Neural progenitor cell (in vitro differentiated cells): ENCODE measurements at regions not wholly inside any gene's neighbourhood (a gene's known extent, or its start where the extent isn't known, plus 50 kb on each side); places are given as distances from the start of the nearest gene placed in this dataset.

Experiments
- DNase-seq: peaks from one replicate; pipeline ENCODE4 v3.0.0-alpha.2; 2016; ENCODE audit warnings: low spot score
- H2AFZ ChIP-seq: fragments of 200-600 bp; sonication (generic); replicated peaks from 2 replicates; pipeline ENCODE4 v1.6.1; 2016; ENCODE audit warnings: antibody characterized with exemption
- H3F3A ChIP-seq: fragments of 200-600 bp; sonication (generic); 2 replicates; pipeline ENCODE4 v1.6.1; 2016; ENCODE audit warnings: antibody characterized with exemption, low read depth
- H3K27ac ChIP-seq: fragments of 200-600 bp; sonication (generic); 2 replicates; pipeline ENCODE4 v1.5.1; 2016; ENCODE audit warnings: mild to moderate bottlenecking
- H3K27me3 ChIP-seq: fragments of 200-600 bp; sonication (generic); 2 replicates; pipeline ENCODE4 v1.6.1; 2016; ENCODE audit warnings: mild to moderate bottlenecking, moderate library complexity
- H3K36me3 ChIP-seq: fragments of 200-600 bp; sonication (generic); 2 replicates; pipeline ENCODE4 v1.5.1; 2016
- H3K4me1 ChIP-seq: fragments of 200-600 bp; sonication (generic); 2 replicates; pipeline ENCODE4 v1.6.1; 2016; ENCODE audit warnings: mixed run types
- H3K4me2 ChIP-seq: fragments of 200-600 bp; sonication (generic); 2 replicates; pipeline ENCODE4 v1.6.1; 2016
- H3K4me3 ChIP-seq: fragments of 200-600 bp; sonication (generic); 2 replicates; pipeline ENCODE4 v1.5.1; 2016
- H3K79me2 ChIP-seq: fragments of 200-600 bp; sonication (generic); 2 replicates; pipeline ENCODE4 v1.6.1; 2016; ENCODE audit warnings: low read depth
- H3K9ac ChIP-seq: fragments of 200-600 bp; sonication (generic); 2 replicates; pipeline ENCODE4 v1.6.1; 2016
- H3K9me3 ChIP-seq: fragments of 200-600 bp; sonication (generic); 2 replicates; pipeline ENCODE4 v1.5.1; 2016; ENCODE audit warnings: low read depth
- H4K20me1 ChIP-seq: fragments of 200-600 bp; sonication (generic); 2 replicates; pipeline ENCODE4 v1.6.1; 2016; ENCODE audit warnings: low read depth
- H3K27ac Mint-ChIP-seq: 3 replicates; pipeline ENCODE4 v1.8.0; 2021; ENCODE audit warnings: mixed read lengths
- H3K27me3 Mint-ChIP-seq: 2 replicates; pipeline ENCODE4 v1.8.0; 2022; ENCODE audit warnings: low read depth, mild to moderate bottlenecking, inconsistent platforms, moderate library complexity, mixed read lengths; ENCODE audit not compliant: insufficient read depth
- H3K36me3 Mint-ChIP-seq: 3 replicates; pipeline ENCODE4 v1.8.0; 2021; ENCODE audit warnings: mixed read lengths
- H3K4me1 Mint-ChIP-seq: 3 replicates; pipeline ENCODE4 v1.8.0; 2021; ENCODE audit warnings: mixed read lengths
- H3K4me3 Mint-ChIP-seq: 3 replicates; pipeline ENCODE4 v1.8.0; 2021; ENCODE audit warnings: mild to moderate bottlenecking, moderate library complexity, mixed read lengths
- H3K9me3 Mint-ChIP-seq: 3 replicates; pipeline ENCODE4 v1.8.0; 2020; ENCODE audit warnings: mixed read lengths
- EZH2 ChIP-seq: fragments of 200-600 bp; sonication (generic); IDR thresholded peaks from 2 replicates; pipeline ENCODE4 v1.6.1; 2017; ENCODE audit warnings: antibody characterized with exemption, mild to moderate bottlenecking, moderate library complexity
- EZH2phosphoT487 ChIP-seq: fragments of 200-600 bp; sonication (generic); IDR thresholded peaks from 2 replicates; pipeline ENCODE4 v1.6.1; 2017; ENCODE audit warnings: antibody characterized with exemption
- TF ChIP-seq, protein P1 (sequence below): fragments of 200-600 bp; sonication (generic); IDR thresholded peaks from 2 replicates; pipeline ENCODE4 v1.5.1; 2017; ENCODE audit warnings: antibody characterized with exemption, mild to moderate bottlenecking

DNA sequence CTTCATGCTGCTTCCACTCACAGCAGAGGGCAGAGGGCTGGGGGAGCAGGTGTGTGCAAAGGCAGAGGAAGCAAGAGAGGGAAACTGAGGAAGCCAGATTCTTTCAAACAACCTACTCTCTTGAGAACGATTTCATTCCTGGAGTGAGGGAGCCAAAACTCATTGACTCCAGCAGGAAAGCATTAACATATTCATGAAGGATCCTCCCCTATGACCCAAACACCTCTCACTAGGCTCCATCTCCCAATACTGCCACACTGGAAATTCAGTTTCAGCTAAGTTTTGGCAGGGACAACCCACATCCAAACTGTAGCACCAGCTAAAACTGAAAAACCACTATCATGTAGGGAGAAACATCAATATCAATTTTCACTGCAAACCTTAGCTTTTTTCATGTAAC is 125.1 kb downstream of the OLIG3 start:
- Histone ChIP-seq H3K9me3 (no peaks in the 10 kb centered on the region), H3K27ac (no peak overlapping the region), H3K79me2 (no peaks in the 10 kb centered on the region), H3K27me3 (no peaks in the 10 kb centered on the region), H3K36me3 (no peaks in the 10 kb centered on the region), H3K4me1 (peaks cover 24% of the 10 kb centered on the region), H3K9ac (no peak overlapping the region), H2AFZ (peak overlapping the region; percentile 35), H3K4me3 (no peak overlapping the region), H3K4me2 (no peak overlapping the region), H4K20me1 (no peaks in the 10 kb centered on the region), H3F3A (peaks cover 10% of the 10 kb centered on the region)
- TF ChIP-seq EZH2phosphoT487 (no peak), EZH2 (no peak)
- TF ChIP-seq, protein P1, sequence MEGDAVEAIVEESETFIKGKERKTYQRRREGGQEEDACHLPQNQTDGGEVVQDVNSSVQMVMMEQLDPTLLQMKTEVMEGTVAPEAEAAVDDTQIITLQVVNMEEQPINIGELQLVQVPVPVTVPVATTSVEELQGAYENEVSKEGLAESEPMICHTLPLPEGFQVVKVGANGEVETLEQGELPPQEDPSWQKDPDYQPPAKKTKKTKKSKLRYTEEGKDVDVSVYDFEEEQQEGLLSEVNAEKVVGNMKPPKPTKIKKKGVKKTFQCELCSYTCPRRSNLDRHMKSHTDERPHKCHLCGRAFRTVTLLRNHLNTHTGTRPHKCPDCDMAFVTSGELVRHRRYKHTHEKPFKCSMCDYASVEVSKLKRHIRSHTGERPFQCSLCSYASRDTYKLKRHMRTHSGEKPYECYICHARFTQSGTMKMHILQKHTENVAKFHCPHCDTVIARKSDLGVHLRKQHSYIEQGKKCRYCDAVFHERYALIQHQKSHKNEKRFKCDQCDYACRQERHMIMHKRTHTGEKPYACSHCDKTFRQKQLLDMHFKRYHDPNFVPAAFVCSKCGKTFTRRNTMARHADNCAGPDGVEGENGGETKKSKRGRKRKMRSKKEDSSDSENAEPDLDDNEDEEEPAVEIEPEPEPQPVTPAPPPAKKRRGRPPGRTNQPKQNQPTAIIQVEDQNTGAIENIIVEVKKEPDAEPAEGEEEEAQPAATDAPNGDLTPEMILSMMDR: no peak
- H3K4me3 Mint-ChIP-seq: no peak overlapping the region
- H3K9me3 Mint-ChIP-seq: peaks cover 2% of the 10 kb centered on the region
- peaks cover 2% of the 10 kb centered on the region for H3K36me3 Mint-ChIP-seq
- DNase-seq: no peak
- H3K27ac Mint-ChIP-seq: no peak overlapping the region
- H3K27me3 Mint-ChIP-seq: peaks cover 7% of the 10 kb centered on the region
- peaks cover 36% of the 10 kb centered on the region for H3K4me1 Mint-ChIP-seq

DNA sequence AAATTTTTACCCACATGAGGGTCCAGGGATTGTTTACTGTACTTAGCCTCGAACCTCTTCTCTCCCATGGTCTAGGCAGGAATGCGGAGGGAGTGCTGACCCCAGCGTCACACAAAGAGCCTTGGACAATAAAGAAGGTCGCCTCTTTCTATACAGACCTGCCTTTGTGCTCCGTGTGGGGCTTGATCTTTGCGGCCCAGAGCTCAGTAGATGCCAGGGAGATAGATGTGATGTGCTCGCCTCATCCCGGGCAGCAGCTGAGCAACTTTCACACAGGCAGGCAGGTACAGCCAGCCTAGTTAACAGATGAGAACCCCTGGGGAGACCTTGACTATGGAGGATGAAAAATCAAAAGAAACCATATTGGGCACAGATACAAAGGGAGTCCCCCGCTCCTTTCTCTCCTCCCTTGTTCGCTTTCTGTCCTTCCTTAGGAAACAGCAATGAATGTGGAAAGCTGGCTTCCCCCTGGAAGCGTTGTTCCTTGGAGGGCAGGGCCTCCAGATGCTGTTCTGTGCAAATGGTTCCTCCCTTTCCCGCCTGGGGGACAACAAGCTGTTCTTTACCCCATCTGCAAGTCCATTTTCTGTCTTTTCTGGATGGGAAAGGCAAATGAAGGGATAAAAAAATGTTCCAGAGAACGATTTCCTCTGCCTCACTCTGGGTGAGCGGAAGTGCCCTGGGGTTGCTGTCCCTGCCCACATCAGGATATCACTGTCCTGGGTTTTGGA is 128.3 kb downstream of the OLIG3 start:
- Mint-ChIP-seq H3K27me3 (peaks cover 4% of the 10 kb centered on the region), H3K9me3 (peaks cover 3% of the 10 kb centered on the region), H3K36me3 (peaks cover 4% of the 10 kb centered on the region), H3K27ac (peak overlapping the region; percentile 97), H3K4me3 (peak overlapping the region; percentile 58), H3K4me1 (peaks cover 46% of the 10 kb centered on the region)
- peak; percentile 85 for DNase-seq
- no peaks in the 10 kb centered on the region for H3K27me3 ChIP-seq
- no peaks in the 10 kb centered on the region for H3K36me3 ChIP-seq
- H2AFZ ChIP-seq: no peak overlapping the region
- no peaks in the 10 kb centered on the region for H3K9me3 ChIP-seq
- H3K27ac ChIP-seq: no peak overlapping the region
- no peaks in the 10 kb centered on the region for H4K20me1 ChIP-seq
- peaks cover 24% of the 10 kb centered on the region for H3K4me1 ChIP-seq
- TF ChIP-seq EZH2phosphoT487 (no peak), EZH2 (no peak)
- TF ChIP-seq, protein P1: no peak
- H3K79me2 ChIP-seq: no peaks in the 10 kb centered on the region
- no peak overlapping the region for H3K9ac ChIP-seq
- peaks cover 10% of the 10 kb centered on the region for H3F3A ChIP-seq
- no peak overlapping the region for H3K4me3 ChIP-seq
- H3K4me2 ChIP-seq: peak overlapping the region; percentile 62

DNA sequence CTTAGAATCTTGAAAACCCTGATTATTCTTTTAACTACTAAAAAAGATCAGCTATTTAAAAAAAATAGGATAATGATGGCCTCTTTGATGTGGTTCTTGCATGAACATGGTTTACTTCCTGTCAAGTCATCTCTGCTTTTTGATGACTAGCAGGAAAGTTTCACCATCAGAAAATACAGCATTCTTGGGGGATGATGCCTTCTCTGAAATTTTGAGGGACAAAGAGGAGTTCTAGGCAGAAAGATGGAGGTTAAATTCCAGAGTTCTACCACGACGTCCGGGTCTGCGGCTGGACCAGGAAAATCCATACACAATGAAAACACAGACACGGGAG is 130.4 kb downstream of the OLIG3 start:
- H3K27me3 Mint-ChIP-seq: peaks cover 4% of the 10 kb centered on the region

More for the DNA sequence above, 130.4 kb downstream of the OLIG3 start:
- peaks cover 12% of the 10 kb centered on the region for H3K4me1 ChIP-seq
- TF ChIP-seq, protein P1: no peak
- TF ChIP-seq EZH2phosphoT487 (no peak), EZH2 (no peak)
- peaks cover 39% of the 10 kb centered on the region for H3K4me1 Mint-ChIP-seq
- no peak overlapping the region for H3K4me3 ChIP-seq
- peaks cover 2% of the 10 kb centered on the region for H3K9me3 Mint-ChIP-seq
- no peak for DNase-seq
- no peak overlapping the region for H3K4me2 ChIP-seq
- no peak overlapping the region for H3K27ac Mint-ChIP-seq
- H3K36me3 Mint-ChIP-seq: peaks cover 2% of the 10 kb centered on the region
- no peak overlapping the region for H3K9ac ChIP-seq
- H3K79me2 ChIP-seq: no peaks in the 10 kb centered on the region
- H3K27ac ChIP-seq: no peak overlapping the region
- no peak overlapping the region for H3K4me3 Mint-ChIP-seq
- no peaks in the 10 kb centered on the region for H3K36me3 ChIP-seq
- no peak overlapping the region for H2AFZ ChIP-seq
- H4K20me1 ChIP-seq: no peaks in the 10 kb centered on the region
- H3K27me3 ChIP-seq: no peaks in the 10 kb centered on the region
- no peaks in the 10 kb centered on the region for H3K9me3 ChIP-seq
- H3F3A ChIP-seq: peaks cover 10% of the 10 kb centered on the region
